Mesenchymal stem cell (in vitro differentiated cells and primary cell): ENCODE measurements at regions not wholly inside any gene's neighbourhood (a gene's known extent, or its start where the extent isn't known, plus 50 kb on each side); places are given as distances from the start of the nearest gene placed in this dataset.

Experiments used
- DNase-seq: peaks from one replicate; pipeline ENCODE4 v3.0.0-alpha.2; 2013
- H2AFZ ChIP-seq: one replicate; pipeline ENCODE4 v1.6.1; 2013; ENCODE audit warnings: low read depth, mild to moderate bottlenecking, control low read depth, inconsistent platforms, low read length, moderate library complexity
- H2AK5ac ChIP-seq: 2 replicates; pipeline ENCODE4 v1.6.1; 2013; ENCODE audit warnings: low read length, moderate library complexity, mild to moderate bottlenecking, inconsistent platforms; ENCODE audit not compliant: severe bottlenecking
- H2BK120ac ChIP-seq: one replicate; pipeline ENCODE4 v1.6.1; 2013; ENCODE audit warnings: low read depth, mild to moderate bottlenecking, inconsistent platforms, low read length, moderate library complexity
- H2BK12ac ChIP-seq, 2 experiments: one replicate each; pipeline ENCODE4 v1.6.1; 2013; ENCODE audit warnings: inconsistent platforms in 2 of 2, low read length in 2 of 2, mild to moderate bottlenecking in 2 of 2, moderate library complexity in 2 of 2, control low read depth in 1 of 2
- H2BK15ac ChIP-seq: one replicate; pipeline ENCODE4 v1.6.1; 2013; ENCODE audit warnings: mild to moderate bottlenecking, low read depth, inconsistent platforms; ENCODE audit not compliant: poor library complexity, severe bottlenecking
- H2BK5ac ChIP-seq: 2 replicates; pipeline ENCODE4 v1.6.1; 2013; ENCODE audit warnings: low read depth, mild to moderate bottlenecking, low read length, control low read depth, inconsistent platforms; ENCODE audit not compliant: poor library complexity, severe bottlenecking
- H3K14ac ChIP-seq, 2 experiments: one replicate each; pipeline ENCODE4 v1.6.1; 2013; ENCODE audit warnings: inconsistent platforms in 2 of 2, low read length in 2 of 2, control low read depth in 1 of 2, mild to moderate bottlenecking in 1 of 2, moderate library complexity in 1 of 2
- H3K18ac ChIP-seq, 2 experiments: one replicate each; pipeline ENCODE4 v1.6.1; 2013; ENCODE audit warnings: inconsistent platforms in 2 of 2, low read length in 2 of 2, control low read depth in 1 of 2, low read depth in 1 of 2, mild to moderate bottlenecking in 1 of 2
- H3K23ac ChIP-seq, 2 experiments: one replicate each; pipeline ENCODE4 v1.6.1; 2013; ENCODE audit warnings: inconsistent platforms in 2 of 2, low read length in 2 of 2, mild to moderate bottlenecking in 2 of 2, moderate library complexity in 2 of 2, control low read depth in 1 of 2
- H3K27ac ChIP-seq: 2 replicates; pipeline ENCODE4 v1.5.1; 2013; ENCODE audit warnings: mild to moderate bottlenecking, moderate library complexity, low read length, control low read depth, inconsistent platforms; ENCODE audit not compliant: poor library complexity, severe bottlenecking
- H3K27me3 ChIP-seq, 2 experiments: 2 replicates each; pipeline versions ENCODE4 v1.6.1 to v1.7.0; 2013; ENCODE audit warnings: low read length in 2 of 2, mild to moderate bottlenecking in 2 of 2, moderate library complexity in 2 of 2, control low read depth in 1 of 2, inconsistent platforms in 1 of 2; ENCODE audit not compliant: control insufficient read depth in 1 of 2, insufficient read depth in 1 of 2
- H3K36me3 ChIP-seq, 2 experiments: 2 replicates each; pipeline versions ENCODE4 v1.6.1 to v1.7.0; 2013; ENCODE audit warnings: low read length in 2 of 2, control low read depth in 1 of 2, inconsistent platforms in 1 of 2, low read depth in 1 of 2, mild to moderate bottlenecking in 1 of 2; ENCODE audit not compliant: insufficient read depth in 2 of 2, control insufficient read depth in 1 of 2
- H3K4ac ChIP-seq, 2 experiments: one replicate each; pipeline ENCODE4 v1.6.1; 2013; ENCODE audit warnings: inconsistent platforms in 2 of 2, low read length in 2 of 2, mild to moderate bottlenecking in 2 of 2, moderate library complexity in 2 of 2, control low read depth in 1 of 2, low read depth in 1 of 2
- H3K4me1 ChIP-seq: 2 replicates; pipeline ENCODE4 v1.6.1; 2013; ENCODE audit warnings: low read depth, low read length, control low read depth; ENCODE audit not compliant: control insufficient read depth, insufficient read depth
- H3K4me2 ChIP-seq: 2 replicates; pipeline ENCODE4 v1.6.1; 2013; ENCODE audit warnings: low read length, mild to moderate bottlenecking, inconsistent platforms; ENCODE audit not compliant: poor library complexity, severe bottlenecking
- H3K4me3 ChIP-seq, 2 experiments: 2 replicates each; pipeline versions ENCODE4 v1.5.1 to v1.7.0; 2013; ENCODE audit warnings: low read length in 2 of 2, mild to moderate bottlenecking in 2 of 2, control low read depth in 1 of 2, low read depth in 1 of 2; ENCODE audit not compliant: insufficient read depth in 1 of 2
- H3K79me1 ChIP-seq: replicated peaks from 2 replicates; pipeline ENCODE4 v1.6.1; 2013; ENCODE audit warnings: mild to moderate bottlenecking, control low read depth, low read length, inconsistent platforms; ENCODE audit not compliant: poor library complexity, severe bottlenecking
- H3K9ac ChIP-seq: 2 replicates; pipeline ENCODE4 v1.7.0; 2013; ENCODE audit warnings: mild to moderate bottlenecking, low read length, moderate library complexity
- H3K9me3 ChIP-seq: 2 replicates; pipeline ENCODE4 v1.7.0; 2013; ENCODE audit warnings: mild to moderate bottlenecking, low read length; ENCODE audit not compliant: control insufficient read depth
- H4K8ac ChIP-seq: one replicate; pipeline ENCODE4 v1.6.1; 2013; ENCODE audit warnings: inconsistent platforms, mild to moderate bottlenecking, low read length, moderate library complexity
- H4K91ac ChIP-seq: one replicate; pipeline ENCODE4 v1.6.1; 2013; ENCODE audit warnings: mild to moderate bottlenecking, low read length, inconsistent platforms
- WGBS: methylation state at CpG from one replicate; pipeline ENCODE4 v1.1.7; 2013; ENCODE audit warnings: mixed read lengths; 5-methylcytosine and 5-hydroxymethylcytosine counted together

DNA sequence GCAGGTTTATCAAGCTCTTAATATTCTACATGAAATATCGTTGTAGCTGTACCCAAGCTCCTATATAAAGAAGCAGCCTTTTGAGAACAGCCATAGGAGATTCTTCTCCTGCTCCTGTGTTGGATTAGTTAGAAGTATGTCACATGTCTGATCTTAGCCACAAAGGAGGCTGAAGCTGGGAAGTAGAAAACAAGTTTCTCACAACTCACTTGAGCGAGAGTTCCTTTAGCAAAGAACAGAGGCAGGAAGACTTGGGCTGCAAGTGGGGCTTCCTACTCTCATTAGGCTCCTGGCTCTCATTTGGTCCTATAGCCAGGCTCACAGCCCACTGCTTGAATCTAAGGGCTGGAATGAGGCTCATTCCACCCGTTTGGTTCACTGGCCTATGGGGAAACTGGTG is 281.9 kb downstream of the BTG1 start:
- WGBS, result 86% methylated on average over 2 of the region's 3 CpGs
- peak overlapping the region; percentile 66 for H4K91ac ChIP-seq
- H3K9ac ChIP-seq, result no peak overlapping the region
- no peak overlapping the region for H3K4me3 ChIP-seq
- H3K9me3 ChIP-seq, result no peaks in the 10 kb centered on the region
- H4K8ac ChIP-seq, result peak overlapping the region; percentile 42
- no peak overlapping the region for H2AK5ac ChIP-seq
- no peak overlapping the region for H3K27ac ChIP-seq
- DNase-seq, result no peak
- H3K18ac ChIP-seq, result peak overlapping the region in 1 of 2 experiments; percentile 50
- H3K4me1 ChIP-seq, result no peaks in the 10 kb centered on the region
- H2BK120ac ChIP-seq, result no peak overlapping the region
- H3K4me2 ChIP-seq, result no peak overlapping the region
- H2BK15ac ChIP-seq, result no peak overlapping the region
- H3K4ac ChIP-seq, result peak overlapping the region in 1 of 2 experiments; percentile 89
- no peak overlapping the region for H3K14ac ChIP-seq
- H2BK12ac ChIP-seq, result peak overlapping the region in 1 of 2 experiments; percentile 67
- no peaks in the 10 kb centered on the region for H3K79me1 ChIP-seq
- no peak overlapping the region for H3K23ac ChIP-seq
- no peak overlapping the region for H2AFZ ChIP-seq
- H2BK5ac ChIP-seq, result no peak overlapping the region
- no peaks in the 10 kb centered on the region for H3K27me3 ChIP-seq
- no peaks in the 10 kb centered on the region for H3K36me3 ChIP-seq

DNA sequence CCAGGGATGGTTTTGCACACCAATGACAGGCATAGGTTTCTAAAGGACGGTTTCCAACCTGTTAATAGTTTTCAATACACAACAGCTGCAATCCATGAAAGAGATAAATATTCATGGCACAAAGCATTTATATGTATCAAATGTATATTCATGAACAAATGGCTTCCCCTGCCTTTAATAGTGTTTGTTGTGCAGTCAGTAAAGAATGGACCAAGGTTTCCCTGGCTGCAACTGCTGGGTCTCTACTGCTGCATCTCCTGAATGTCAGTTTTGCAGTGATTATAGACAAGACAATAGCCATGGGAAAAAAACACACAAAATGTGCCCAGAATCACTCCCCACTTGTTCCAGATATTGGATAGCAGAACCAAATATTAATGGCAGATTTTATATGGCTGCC is 284.1 kb downstream of the BTG1 start:
- no peak overlapping the region for H3K14ac ChIP-seq
- H3K18ac ChIP-seq, result no peak overlapping the region
- no peaks in the 10 kb centered on the region for H3K4me1 ChIP-seq
- no peak overlapping the region for H2BK12ac ChIP-seq
- H3K36me3 ChIP-seq, result no peaks in the 10 kb centered on the region
- DNase-seq, result no peak
- H2AFZ ChIP-seq, result no peak overlapping the region
- no peak overlapping the region for H3K4me2 ChIP-seq
- no peaks in the 10 kb centered on the region for H3K27me3 ChIP-seq
- no peak overlapping the region for H2BK15ac ChIP-seq
- H3K23ac ChIP-seq, result no peak overlapping the region
- H2AK5ac ChIP-seq, result no peak overlapping the region
- no peak overlapping the region for H3K27ac ChIP-seq
- H2BK120ac ChIP-seq, result no peak overlapping the region
- H3K79me1 ChIP-seq, result no peaks in the 10 kb centered on the region
- no peak overlapping the region for H4K91ac ChIP-seq
- H3K4me3 ChIP-seq, result no peak overlapping the region
- no peaks in the 10 kb centered on the region for H3K9me3 ChIP-seq
- WGBS, result no CpG with 5 or more reads among the region's 1 CpG
- no peak overlapping the region for H3K4ac ChIP-seq
- no peak overlapping the region for H4K8ac ChIP-seq
- H2BK5ac ChIP-seq, result no peak overlapping the region
- H3K9ac ChIP-seq, result no peak overlapping the region

DNA sequence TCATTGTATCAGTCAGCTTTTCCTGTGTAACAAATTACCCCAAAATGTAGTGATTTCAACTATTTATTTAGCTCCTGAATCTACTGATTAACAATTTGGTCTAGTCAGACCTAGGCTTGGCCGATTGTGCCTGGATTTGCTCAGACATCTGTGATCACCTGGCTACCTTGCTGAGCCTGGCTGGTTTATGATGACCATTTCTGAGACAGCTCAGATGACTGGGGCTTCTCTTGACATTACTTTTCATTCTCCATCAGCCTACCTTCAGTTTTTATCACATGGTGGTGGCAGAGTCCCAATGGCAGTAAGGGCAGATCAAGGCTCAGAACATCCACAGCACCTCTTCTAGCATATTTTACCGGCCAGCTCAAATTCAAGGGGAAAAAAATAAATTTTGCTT is 286.3 kb downstream of the BTG1 start:
- no peak overlapping the region for H3K9ac ChIP-seq

GRCh38 chr12:91857813-91858542 is 287.7 kb downstream of the BTG1 start:
- no peak overlapping the region for H2BK120ac ChIP-seq
- DNase-seq, result no peak
- 97% methylated on average over 3 of the region's 3 CpGs for WGBS
- H3K79me1 ChIP-seq, result no peaks in the 10 kb centered on the region
- H3K9ac ChIP-seq, result no peak overlapping the region
- no peak overlapping the region for H3K27ac ChIP-seq
- H3K18ac ChIP-seq, result no peak overlapping the region
- no peak overlapping the region for H3K23ac ChIP-seq
- no peak overlapping the region for H3K4me3 ChIP-seq
- H3K14ac ChIP-seq, result no peak overlapping the region
- no peak overlapping the region for H2AK5ac ChIP-seq
- H3K4me1 ChIP-seq, result no peaks in the 10 kb centered on the region
- H3K4ac ChIP-seq, result no peak overlapping the region
- H4K8ac ChIP-seq, result no peak overlapping the region
- no peak overlapping the region for H4K91ac ChIP-seq
- H2BK5ac ChIP-seq, result no peak overlapping the region
- H3K4me2 ChIP-seq, result no peak overlapping the region
- no peak overlapping the region for H2BK15ac ChIP-seq
- H3K27me3 ChIP-seq, result no peaks in the 10 kb centered on the region
- no peaks in the 10 kb centered on the region for H3K9me3 ChIP-seq
- H2BK12ac ChIP-seq, result no peak overlapping the region
- no peak overlapping the region for H2AFZ ChIP-seq
- H3K36me3 ChIP-seq, result no peaks in the 10 kb centered on the region

More for the DNA sequence above, 286.3 kb downstream of the BTG1 start:
- no peak overlapping the region for H2BK15ac ChIP-seq
- H4K8ac ChIP-seq, result no peak overlapping the region
- H3K9me3 ChIP-seq, result no peaks in the 10 kb centered on the region
- no peak overlapping the region for H3K4me3 ChIP-seq
- H2BK12ac ChIP-seq, result no peak overlapping the region
- no peak overlapping the region for H3K23ac ChIP-seq
- H2AK5ac ChIP-seq, result no peak overlapping the region
- no peak overlapping the region for H4K91ac ChIP-seq
- no peak overlapping the region for H3K18ac ChIP-seq
- H3K4me2 ChIP-seq, result no peak overlapping the region
- no peaks in the 10 kb centered on the region for H3K79me1 ChIP-seq
- H3K4me1 ChIP-seq, result no peaks in the 10 kb centered on the region
- no peak overlapping the region for H3K14ac ChIP-seq
- no peak overlapping the region for H3K4ac ChIP-seq
- H2AFZ ChIP-seq, result no peak overlapping the region
- H3K27me3 ChIP-seq, result no peaks in the 10 kb centered on the region
- H2BK5ac ChIP-seq, result no peak overlapping the region
- no peak overlapping the region for H3K27ac ChIP-seq
- no peaks in the 10 kb centered on the region for H3K36me3 ChIP-seq
- WGBS, result 94% methylated on average over 2 of the region's 2 CpGs
- no peak overlapping the region for H2BK120ac ChIP-seq
- no peak for DNase-seq
